ENCODE measurements at regions not wholly inside any gene's neighbourhood (a gene's known extent, or its start where the extent isn't known, plus 50 kb on each side); places are given as distances from the start of the nearest gene placed in this dataset.

DNA sequence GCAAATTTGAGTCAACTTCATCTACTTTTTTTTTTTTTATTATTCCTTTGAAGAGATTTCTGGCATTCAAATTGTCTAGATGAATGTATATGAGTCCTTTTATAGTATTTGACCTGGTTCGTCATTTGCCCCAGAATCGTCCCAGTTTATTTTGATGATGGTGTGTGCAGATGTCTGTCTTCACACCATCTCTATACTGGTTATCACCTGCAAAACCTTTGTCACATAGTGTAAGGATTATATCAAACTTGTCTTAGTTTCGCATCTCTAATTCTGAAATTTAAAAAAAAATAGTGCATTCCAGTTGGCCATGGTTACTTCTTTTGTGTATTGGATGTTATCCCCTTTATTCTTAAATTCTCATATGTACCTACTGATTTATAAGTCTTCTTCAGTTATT is 70.5 kb upstream of the CD99 start:
- TF ChIP-seq, protein P1, sequence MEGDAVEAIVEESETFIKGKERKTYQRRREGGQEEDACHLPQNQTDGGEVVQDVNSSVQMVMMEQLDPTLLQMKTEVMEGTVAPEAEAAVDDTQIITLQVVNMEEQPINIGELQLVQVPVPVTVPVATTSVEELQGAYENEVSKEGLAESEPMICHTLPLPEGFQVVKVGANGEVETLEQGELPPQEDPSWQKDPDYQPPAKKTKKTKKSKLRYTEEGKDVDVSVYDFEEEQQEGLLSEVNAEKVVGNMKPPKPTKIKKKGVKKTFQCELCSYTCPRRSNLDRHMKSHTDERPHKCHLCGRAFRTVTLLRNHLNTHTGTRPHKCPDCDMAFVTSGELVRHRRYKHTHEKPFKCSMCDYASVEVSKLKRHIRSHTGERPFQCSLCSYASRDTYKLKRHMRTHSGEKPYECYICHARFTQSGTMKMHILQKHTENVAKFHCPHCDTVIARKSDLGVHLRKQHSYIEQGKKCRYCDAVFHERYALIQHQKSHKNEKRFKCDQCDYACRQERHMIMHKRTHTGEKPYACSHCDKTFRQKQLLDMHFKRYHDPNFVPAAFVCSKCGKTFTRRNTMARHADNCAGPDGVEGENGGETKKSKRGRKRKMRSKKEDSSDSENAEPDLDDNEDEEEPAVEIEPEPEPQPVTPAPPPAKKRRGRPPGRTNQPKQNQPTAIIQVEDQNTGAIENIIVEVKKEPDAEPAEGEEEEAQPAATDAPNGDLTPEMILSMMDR (IDR thresholded peaks at IDR 0.05) = no peak
- TF ChIP-seq POLR2A (IDR thresholded peaks at IDR 0.05) = no peak
- Histone ChIP-seq H3K27ac (no peak overlapping the region), H3K4me3 (no peak overlapping the region), H3K4me1 (no peaks in the 10 kb centered on the region), H3K36me3 (peaks cover 0 to 63% (median 0%) of the 10 kb centered on the region in 3 donors), H3K27me3 (no peaks in the 10 kb centered on the region), H3K9me3 (no peaks in the 10 kb centered on the region)
- no peak for DNase-seq

DNA sequence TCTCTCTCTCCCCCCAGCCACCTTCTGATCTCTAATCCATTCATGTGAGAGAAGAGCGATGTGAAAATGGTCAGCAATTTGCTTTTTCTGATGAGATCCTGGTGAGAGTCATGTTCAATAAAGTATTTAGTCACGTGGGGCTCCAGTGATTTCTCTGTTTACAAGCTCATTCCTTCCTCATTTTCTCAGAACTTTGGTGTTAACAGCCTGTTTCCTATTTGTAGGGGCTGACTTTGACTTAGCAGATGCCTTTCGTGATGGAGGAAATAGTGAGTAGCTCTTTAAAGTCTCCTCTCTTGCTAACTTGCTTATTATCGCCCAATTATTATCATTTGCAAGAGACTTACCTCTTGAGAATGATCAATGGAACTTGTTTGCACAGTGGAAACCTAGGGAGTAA is 72.6 kb upstream of the CD99 start:
- no peaks in the 10 kb centered on the region for H3K4me1 ChIP-seq
- H3K27ac ChIP-seq = no peak overlapping the region
- DNase-seq = no peak
- H3K4me3 ChIP-seq = no peak overlapping the region
- TF ChIP-seq, protein P1 (IDR thresholded peaks at IDR 0.05) = no peak
- no peak for TF ChIP-seq POLR2A (IDR thresholded peaks at IDR 0.05)
- H3K36me3 ChIP-seq = peaks cover 0 to 47% (median 0%) of the 10 kb centered on the region in 3 donors
- no peaks in the 10 kb centered on the region for H3K27me3 ChIP-seq
- H3K9me3 ChIP-seq = no peaks in the 10 kb centered on the region

DNA sequence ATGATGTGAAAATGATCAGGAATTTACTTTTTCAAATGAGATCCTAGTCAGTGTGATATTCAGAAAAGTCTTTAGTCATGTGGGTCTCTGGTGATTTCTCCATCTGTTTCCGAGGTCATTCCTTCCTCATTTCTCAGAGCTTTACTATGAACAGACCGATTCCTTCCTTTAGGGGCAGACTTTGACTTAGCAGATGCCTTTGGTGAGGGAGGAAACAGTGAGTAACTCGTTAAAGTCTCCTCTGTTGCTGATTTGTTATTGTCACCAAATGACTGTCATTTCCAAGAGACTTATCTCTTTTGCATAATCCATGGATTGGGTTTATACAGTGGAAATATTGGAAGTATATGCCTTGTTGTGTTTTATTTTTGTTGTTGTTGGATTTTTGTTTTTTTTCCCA is 76.2 kb upstream of the CD99 start:
- H3K4me3 ChIP-seq = no peak overlapping the region
- H3K27ac ChIP-seq = peak overlapping the region in 1 of 4 donors; percentile 38

DNA sequence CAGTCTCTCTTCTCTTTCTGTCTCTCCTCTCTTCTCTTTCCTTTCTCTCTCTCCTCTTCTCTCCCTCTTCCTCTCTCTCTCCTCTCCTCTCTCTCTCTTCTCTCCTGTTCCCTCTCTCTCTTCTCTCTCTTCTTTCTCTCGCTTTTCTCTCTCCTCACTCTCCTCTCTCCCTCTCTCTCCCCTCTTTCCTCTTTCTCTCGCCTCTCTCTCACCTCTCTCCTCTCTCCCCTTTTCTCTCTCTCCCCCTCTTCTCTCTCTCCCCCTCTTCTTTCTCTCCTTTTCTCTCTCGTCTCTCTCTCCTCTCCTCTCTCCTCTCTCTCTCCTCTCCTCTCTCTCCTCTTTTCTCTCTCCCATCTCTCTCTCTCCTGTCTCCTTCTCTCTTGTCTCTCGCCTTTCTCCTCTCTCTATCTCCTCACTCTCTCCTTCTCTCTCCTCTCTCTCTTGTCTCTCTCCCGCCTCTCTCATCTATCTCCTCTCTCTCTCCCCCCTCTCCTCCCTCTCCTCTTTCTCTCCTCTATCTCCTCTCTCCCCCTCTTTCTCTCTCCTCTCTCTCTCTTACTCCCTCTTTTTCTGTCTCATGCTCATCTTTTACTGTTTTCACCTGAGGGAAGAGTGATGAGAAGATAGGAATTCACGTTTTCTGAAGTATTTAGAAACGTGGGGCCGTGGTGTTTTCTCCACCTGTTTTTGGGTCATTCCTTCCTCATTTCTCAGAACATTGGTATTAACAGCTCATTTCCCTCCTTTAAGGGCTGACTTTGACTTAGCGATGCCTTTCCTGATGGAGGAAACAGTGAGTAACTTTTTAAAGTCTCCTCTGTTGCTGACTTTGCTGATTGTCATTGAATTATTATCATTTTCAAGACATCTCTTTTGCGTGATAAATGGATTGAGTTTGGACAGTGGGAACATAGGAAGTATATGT is 80.6 kb upstream of the CD99 start:
- Histone ChIP-seq H3K27ac (peak overlapping the region in 1 of 4 donors; percentile 88), H3K27me3 (no peaks in the 10 kb centered on the region), H3K36me3 (peaks cover 0 to 6% (median 0%) of the 10 kb centered on the region in 3 donors), H3K4me1 (peaks cover 0 to 17% (median 6%) of the 10 kb centered on the region in 4 donors), H3K4me3 (peak overlapping the region; percentile 70 to 93 (median 84)), H3K9me3 (no peaks in the 10 kb centered on the region)
- DNase-seq = no peak
- TF ChIP-seq, protein P1 (IDR thresholded peaks at IDR 0.05) = no peak
- no peak for TF ChIP-seq POLR2A (IDR thresholded peaks at IDR 0.05)

More for the DNA sequence above, 76.2 kb upstream of the CD99 start:
- Histone ChIP-seq H3K4me1 (peaks cover 0 to 12% (median 3%) of the 10 kb centered on the region in 4 donors), H3K27me3 (no peaks in the 10 kb centered on the region), H3K9me3 (no peaks in the 10 kb centered on the region), H3K36me3 (peaks cover 0 to 34% (median 0%) of the 10 kb centered on the region in 3 donors)
- no peak for DNase-seq
- no peak for TF ChIP-seq POLR2A (IDR thresholded peaks at IDR 0.05)
- TF ChIP-seq, protein P1 (IDR thresholded peaks at IDR 0.05) = peak in 2 of 6 experiments; percentile 27 to 33

DNA sequence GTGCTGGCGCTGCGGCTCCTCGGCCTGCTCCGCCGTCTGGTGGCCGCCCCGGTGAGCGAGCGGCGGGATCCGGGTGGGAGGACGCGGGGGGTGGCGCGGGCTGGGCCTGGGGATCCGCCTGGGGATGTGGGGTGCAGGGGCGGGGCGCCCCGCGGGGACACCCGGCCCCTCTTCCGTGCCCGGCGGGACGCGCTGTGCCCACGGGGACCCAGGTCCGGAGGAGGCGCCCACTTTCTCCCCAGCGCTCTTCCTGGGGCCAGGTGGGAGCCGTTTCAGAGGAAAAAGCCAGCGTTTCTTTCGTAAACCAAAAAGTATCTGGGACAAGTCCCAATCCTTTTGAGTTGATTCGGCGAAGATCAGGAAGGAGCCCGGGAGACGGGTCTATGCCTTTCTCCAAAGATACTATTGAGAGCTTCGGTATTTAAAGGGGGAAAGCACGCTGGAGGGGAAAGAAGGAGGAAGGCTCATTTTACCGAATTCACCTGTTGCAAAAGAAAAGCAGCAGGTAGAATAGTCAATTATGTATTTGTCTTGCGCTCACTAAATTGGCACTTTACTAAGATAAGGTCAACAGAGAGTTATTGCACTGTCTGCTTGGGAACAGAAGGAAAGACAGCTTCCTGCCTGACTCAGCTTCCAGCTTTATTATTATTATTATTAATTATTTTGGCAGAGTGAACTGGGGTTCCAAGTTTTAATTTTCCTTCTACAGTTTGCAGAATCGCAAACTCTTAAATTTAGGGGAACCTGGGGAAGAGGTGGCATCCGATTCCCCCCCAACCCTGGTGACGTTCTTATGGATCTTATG is 81.5 kb upstream of the CD99 start:
- H3K36me3 ChIP-seq = peaks cover 0 to 14% (median 0%) of the 10 kb centered on the region in 3 donors
- peaks cover 0 to 17% (median 6%) of the 10 kb centered on the region in 4 donors for H3K4me1 ChIP-seq
- peak overlapping the region; percentile 85 to 95 (median 90) for H3K27ac ChIP-seq
- peak overlapping the region; percentile 70 to 93 (median 84) for H3K4me3 ChIP-seq
- no peak for DNase-seq
- no peaks in the 10 kb centered on the region for H3K27me3 ChIP-seq
- H3K9me3 ChIP-seq = no peaks in the 10 kb centered on the region
- TF ChIP-seq, protein P1 (IDR thresholded peaks at IDR 0.05) = no peak
- TF ChIP-seq POLR2A (IDR thresholded peaks at IDR 0.05) = no peak

Measured in Peyer's patch (tissue), 4 donors.